RPMI8226 (cell line): ENCODE measurements at regions not wholly inside any gene's neighbourhood (a gene's known extent, or its start where the extent isn't known, plus 50 kb on each side); places are given as distances from the start of the nearest gene placed in this dataset.

ENCODE experiments used
- DNase-seq: peaks from one replicate; pipeline ENCODE4 v3.0.0-alpha.2; 2015

GRCh38 chr13:81721400-81721799, 1380.5 kb upstream of the SPRY2 start:
- no peak for DNase-seq

- no peak for DNase-seq
Observed at GRCh38 chr13:81714513-81714912, 1373.6 kb upstream of the SPRY2 start.

- DNase-seq, result no peak
Observed at GRCh38 chr13:81713201-81713600, 1372.3 kb upstream of the SPRY2 start.

GRCh38 chr13:81697826-81698225, 1356.9 kb upstream of the SPRY2 start:
- DNase-seq, result no peak

GRCh38 chr13:81686877-81687276, 1346.0 kb upstream of the SPRY2 start:
- no peak for DNase-seq

- DNase-seq, result no peak
Observed at GRCh38 chr13:81683521-81683920, 1342.6 kb upstream of the SPRY2 start.

- DNase-seq, result no peak
Observed at GRCh38 chr13:81682081-81682630, 1341.2 kb upstream of the SPRY2 start.

GRCh38 chr13:81677857-81678256, 1336.9 kb upstream of the SPRY2 start:
- no peak for DNase-seq

- DNase-seq, result no peak
Observed at GRCh38 chr13:81676008-81676407, 1335.1 kb upstream of the SPRY2 start.

- DNase-seq, result no peak
Observed at GRCh38 chr13:81671064-81671463, 1330.1 kb upstream of the SPRY2 start.

GRCh38 chr13:81670048-81670447, 1329.1 kb upstream of the SPRY2 start:
- DNase-seq, result no peak

GRCh38 chr13:81664872-81665271, 1323.9 kb upstream of the SPRY2 start:
- DNase-seq, result no peak

- no peak for DNase-seq
Observed at GRCh38 chr13:81659984-81660383, 1319.1 kb upstream of the SPRY2 start.

- DNase-seq, result no peak
Observed at GRCh38 chr13:81658598-81659370, 1317.9 kb upstream of the SPRY2 start.

GRCh38 chr13:81639984-81640582, 1299.2 kb upstream of the SPRY2 start:
- DNase-seq, result no peak

GRCh38 chr13:81637457-81637856, 1296.5 kb upstream of the SPRY2 start:
- no peak for DNase-seq

- no peak for DNase-seq
Observed at GRCh38 chr13:81636120-81636519, 1295.2 kb upstream of the SPRY2 start.

- DNase-seq, result no peak
Observed at GRCh38 chr13:81615031-81615430, 1274.1 kb upstream of the SPRY2 start.

GRCh38 chr13:81610644-81611043, 1269.7 kb upstream of the SPRY2 start:
- DNase-seq, result no peak

- DNase-seq, result no peak
Observed at GRCh38 chr13:81609335-81609734, 1268.4 kb upstream of the SPRY2 start.

GRCh38 chr13:81606074-81606473, 1265.1 kb upstream of the SPRY2 start:
- no peak for DNase-seq

- DNase-seq, result no peak
Observed at GRCh38 chr13:81602241-81602640, 1261.3 kb upstream of the SPRY2 start.

GRCh38 chr13:81597101-81597500, 1256.2 kb upstream of the SPRY2 start:
- DNase-seq, result no peak

- DNase-seq, result no peak
Observed at GRCh38 chr13:81596224-81596753, 1255.4 kb upstream of the SPRY2 start.
